ENCODE measurements at regions not wholly inside any gene's neighbourhood (a gene's known extent, or its start where the extent isn't known, plus 50 kb on each side); places are given as distances from the start of the nearest gene placed in this dataset.

DNA sequence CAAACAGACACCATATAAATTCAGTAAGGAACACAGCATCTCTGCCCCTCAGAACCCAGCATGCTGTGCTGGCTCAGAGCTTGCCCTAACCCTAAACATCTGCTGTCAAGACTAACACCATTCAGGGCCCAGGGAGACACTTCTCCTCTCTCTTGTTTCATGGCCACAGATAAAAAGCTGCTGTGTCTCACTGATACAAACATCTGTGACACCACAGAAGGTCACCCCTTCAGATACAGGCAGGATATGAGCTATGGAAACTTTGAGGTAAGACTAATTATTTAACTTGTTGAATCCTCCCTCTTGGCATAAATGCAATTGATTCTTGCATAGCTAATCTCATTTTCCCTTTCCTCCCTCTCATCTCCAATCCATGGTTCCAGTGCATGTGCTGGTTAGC, 61.6 kb upstream of the GPR12 start:
- no peak for DNase-seq

DNA sequence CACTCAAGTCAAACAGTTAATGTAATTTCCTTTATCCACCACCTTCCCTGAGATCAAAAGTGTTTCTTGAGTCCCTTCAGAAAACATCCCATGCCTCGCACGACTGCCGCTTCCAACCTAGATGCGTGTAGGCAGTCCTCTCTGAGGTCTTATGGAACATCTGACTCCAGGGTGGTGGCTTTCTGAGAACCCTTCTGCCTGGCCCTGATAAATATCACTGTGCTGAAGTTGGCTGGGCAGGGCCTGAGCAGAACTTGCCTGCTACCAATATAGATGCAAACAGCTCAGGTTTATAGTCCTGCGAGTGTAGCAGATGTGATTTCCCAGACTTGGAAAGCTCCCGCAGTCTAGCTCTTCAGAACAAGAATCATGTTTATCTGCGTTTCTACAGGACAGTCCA, 61.1 kb upstream of the GPR12 start:
- DNase-seq, result no peak

DNA sequence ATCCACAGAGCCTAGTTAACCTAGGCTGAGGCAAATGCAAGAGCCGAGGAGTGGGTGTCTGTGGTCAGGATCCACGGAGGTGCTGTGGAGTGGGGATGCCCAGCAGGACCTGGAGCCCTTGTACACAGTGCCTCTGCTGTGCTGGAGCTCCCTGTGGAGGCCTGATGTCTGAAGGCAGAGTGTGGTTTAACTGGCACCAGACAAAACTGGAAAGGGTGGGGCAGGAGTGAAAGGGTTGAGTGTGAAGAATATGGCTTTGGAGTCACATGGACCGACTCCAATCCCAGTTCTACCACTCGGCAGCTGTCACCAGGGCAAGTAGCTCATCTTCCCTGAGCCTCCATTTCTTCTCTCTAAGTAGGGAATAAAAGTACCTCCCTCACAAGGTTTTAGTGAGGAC, 60.3 kb upstream of the GPR12 start:
- DNase-seq, result no peak

DNA sequence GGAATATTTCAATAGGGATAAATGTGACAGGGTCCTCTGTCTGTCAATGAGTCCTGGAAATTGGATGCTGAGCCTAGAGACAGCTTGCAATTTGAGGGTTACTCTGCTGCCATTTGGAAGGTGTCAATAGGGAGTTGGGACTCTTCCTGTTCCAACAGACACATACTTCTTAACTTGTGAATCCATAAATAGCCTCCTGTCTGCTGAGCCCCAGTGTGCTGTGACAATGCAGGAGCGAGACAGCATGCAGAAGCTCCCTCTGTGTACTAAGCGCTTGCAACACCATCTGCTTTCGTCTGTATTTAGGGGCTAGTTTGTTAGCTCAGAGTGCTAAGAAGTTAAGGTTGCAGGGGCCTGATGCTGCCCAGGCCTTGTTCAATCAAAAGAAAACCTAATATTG, 58.5 kb upstream of the GPR12 start:
- DNase-seq, result no peak

DNA sequence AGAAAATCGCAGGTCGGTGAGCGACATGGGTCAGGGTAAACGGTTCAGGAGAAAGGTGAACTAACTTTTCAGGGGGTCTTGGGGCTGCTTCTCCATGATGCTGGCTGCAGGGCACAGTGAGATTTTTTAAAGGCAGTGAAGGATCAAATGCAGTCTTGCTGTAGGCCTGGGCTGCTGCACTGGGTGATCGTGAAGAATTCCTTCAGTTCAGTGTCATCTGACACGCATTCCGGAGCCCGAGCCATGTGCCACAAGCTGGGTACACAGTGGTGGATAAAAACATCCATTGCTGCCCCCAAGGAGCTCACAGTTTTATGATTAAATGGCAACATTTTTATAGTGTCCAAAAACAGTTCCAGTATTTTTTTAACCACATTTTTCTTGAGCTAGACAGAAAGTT, 56.3 kb upstream of the GPR12 start:
- no peak for DNase-seq

DNA sequence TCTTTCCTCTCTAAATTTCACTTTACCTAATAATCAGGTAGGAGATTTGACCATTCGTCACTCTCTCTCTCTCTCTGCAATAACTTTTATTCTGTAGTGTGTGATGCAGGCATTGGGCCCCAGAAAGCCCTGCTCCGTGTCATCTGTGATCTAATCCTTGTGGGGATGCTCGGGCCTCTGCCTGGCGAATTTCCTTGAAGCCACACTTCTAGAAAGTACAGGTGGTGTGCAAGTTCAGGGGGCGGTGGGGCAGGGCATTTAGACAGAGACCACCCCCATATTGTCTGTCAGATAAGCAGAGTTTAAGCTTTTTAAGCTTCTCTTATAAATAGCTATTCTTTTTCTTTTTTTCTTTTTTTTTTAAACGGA, 53.4 kb upstream of the GPR12 start:
- no peak for DNase-seq

DNA sequence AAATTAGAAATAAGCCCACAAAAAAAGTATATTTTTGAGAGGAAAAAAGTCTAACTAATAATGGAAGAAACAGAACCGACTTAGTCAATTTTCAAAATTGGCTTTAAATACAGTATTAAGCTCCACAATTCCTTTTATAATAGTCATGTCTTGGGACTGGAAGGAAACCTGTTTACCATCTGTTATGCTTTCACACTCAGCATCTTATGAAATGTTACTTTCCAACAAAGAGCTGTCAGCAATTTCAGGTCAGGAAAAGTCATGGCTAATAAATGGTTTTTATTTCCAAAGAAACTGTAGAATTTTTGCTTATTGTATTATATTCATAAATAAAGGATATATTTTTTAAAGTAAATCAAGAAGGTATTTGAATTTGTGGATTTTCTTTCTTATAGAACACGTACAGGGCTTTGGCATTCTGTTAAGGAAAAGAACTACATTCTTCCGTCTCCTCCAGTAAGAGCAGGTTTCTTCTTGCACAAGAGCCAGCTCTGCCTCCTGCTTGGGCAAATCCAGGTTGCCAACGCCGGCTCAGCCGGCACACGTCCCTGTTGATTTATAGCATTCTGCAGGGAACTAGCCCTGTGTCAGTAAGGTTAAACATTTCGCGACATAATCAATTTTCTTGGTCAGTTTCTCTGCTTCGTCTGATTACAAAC, 52.9 kb upstream of the GPR12 start:
- no peak for DNase-seq

DNA sequence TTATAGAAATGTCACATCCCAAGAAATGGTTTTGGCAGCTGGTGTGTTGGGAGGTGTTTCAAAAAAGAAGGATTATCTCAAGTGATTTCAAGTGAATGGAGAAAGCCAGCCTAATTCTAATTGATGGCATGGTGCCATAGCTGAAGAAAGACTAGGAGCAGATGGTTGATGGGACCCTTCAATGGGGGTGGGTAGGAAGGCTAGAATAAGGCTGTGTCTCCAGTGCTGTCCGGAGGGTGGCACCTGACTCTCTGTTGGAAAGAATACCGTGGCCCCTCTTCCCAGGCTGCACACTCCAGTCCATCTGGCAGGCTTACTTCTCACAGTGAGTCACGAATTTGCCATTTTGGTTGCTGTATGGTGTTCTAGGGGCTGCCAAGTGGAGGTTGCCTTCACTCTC, 51.0 kb upstream of the GPR12 start:
- peak; percentile 58 for DNase-seq
